Activated T-helper 9 cell treated with anti-CD3 and anti-CD28 coated beads, Interleukin-2, amount 50 U/mL, for 16 hours (primary cell): ENCODE measurements at regions not wholly inside any gene's neighbourhood (a gene's known extent, or its start where the extent isn't known, plus 50 kb on each side); places are given as distances from the start of the nearest gene placed in this dataset.

Source experiments
- DNase-seq: peaks from one replicate; pipeline ENCODE4 v3.0.0-alpha.2; 2020; ENCODE audit warnings: low read depth

- no peak for DNase-seq
These were observed 100.8 kb upstream of the CDH5 start for GRCh38 chr16:66265556-66266141.

DNA sequence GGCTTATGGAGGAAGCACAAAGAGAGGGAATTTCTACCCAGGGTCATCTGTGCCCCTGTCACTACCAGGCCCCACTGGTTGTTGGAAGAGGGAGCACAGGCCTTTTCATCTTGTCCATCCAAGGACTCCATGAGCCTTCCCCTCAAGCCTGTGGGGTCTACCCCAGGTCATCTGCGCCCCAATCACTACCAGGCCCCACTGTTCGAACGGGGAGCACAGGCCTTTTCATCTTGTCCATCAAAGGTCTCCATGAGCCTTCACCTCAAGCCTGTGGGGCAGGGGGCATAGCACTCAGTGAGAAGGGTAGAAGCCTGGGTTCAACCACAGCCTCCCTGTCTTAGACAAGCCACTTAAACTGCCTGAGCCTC is 101.5 kb upstream of the CDH5 start:
- DNase-seq, result no peak

GRCh38 chr16:66264311-66265047 is 102.0 kb upstream of the CDH5 start:
- DNase-seq, result no peak

DNA sequence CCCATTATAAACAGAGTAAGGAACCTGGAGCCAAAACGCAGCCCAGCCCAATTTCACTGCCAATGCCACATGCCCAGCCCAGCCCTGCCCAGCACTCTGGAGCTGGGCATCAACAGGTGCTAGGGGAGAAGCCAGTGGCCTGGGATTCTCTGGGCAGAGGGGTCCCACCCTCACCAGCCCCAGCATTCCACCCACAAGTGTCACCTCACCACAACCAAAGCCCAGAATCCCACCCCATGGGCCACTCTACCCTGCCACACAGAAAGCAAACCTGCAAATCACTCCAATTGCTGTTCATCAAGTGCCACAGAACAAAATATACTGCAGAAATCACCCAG is 102.5 kb upstream of the CDH5 start:
- no peak for DNase-seq

GRCh38 chr16:66263168-66263972 is 103.1 kb upstream of the CDH5 start:
- no peak for DNase-seq

GRCh38 chr16:66262253-66263167 is 104.0 kb upstream of the CDH5 start:
- no peak for DNase-seq

DNA sequence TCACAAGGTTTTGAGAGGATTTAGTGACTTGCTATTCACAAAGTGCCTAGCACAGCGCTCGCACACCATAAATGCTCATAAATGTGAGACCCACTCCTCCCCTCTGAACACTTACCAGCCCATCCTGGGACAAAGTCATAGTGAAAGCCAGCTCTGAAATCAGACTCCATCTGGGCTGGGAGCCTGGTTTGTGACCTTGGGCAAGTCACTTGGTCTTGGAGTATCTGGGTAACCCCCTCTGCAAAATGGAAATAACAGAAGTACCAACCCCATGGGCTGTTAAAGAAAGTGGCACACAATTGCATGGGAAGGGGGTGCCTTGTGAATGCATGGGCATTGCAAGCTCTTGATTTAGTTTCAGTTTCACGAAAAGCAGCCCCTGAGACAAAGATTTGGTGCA is 104.7 kb upstream of the CDH5 start:
- no peak for DNase-seq

DNA sequence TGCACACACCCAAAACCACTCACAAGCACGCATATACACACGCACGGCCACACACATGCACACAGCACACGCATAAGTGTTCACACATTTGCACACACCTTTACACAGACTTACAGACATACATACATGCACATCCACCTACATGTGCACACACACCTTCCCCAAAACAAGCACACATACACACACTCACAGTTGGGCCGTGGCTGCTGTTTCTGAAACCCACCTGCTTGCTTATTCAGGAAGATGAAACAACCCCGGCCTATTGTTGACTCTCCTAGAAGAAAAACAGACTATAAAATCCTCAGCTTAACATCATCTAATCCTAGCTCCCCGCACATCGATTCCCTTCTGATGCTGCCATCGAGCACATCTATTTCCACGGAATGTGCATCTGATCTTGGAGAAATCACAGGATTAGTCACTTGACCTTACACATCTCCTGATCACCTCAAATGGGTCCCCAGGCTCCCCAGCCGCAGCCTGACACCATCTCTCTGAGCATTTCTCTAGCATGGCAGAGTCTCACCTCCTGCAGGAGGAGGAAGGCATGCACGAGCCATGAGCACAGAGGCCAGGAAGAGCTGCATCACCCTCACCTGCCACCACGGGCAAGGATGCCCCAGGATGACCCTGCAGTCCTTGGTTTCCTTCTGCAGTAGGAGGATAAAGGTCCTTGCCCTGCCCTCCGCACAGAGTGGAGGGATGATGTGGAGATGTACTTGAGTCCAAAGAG is 105.8 kb upstream of the CDH5 start:
- DNase-seq, result no peak

DNA sequence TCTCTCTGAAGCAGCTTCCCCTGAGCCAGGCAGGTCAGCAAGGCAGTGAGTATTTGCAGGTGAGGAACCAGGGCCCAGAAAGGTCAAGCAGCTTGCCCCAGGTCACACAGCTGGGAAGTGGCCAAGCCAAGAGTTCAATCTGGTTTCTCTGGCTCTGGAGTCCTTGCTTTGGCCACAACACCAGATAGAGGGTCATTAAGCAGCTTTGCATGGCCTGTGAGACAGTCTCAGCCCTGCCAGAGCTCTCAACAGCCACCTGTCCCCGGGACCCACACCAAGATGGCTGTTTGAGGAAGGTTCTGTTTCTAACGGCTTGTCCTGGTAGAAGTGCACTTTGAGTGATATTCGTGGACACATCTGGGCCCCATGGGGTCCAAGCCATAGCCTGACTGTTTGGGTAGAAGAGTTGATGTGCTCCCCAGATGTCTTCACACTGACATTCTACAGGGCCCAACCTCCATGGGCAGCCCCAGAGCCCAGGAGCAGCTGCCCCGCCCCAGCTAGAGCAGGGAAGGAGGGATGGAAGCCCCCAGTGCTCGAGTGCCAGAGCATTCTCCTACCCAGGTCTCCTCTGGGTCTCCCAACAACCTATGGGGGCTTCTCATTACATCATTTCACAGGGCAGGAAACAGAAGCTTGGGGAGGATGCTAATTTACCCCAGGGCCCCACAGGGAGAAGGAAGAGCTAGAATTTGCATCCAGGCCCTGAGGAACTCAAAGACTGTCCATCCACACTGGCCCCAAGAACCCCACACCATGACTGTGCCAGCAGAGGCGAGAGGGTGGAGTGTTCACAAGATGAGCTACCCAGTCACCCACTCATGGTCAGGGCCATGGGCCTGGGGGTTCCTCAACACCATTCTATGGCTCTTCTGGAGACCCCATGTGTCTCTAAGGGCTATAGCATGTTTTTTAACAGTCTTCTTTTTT is 107.3 kb upstream of the CDH5 start:
- DNase-seq, result no peak

GRCh38 chr16:66256919-66257318 is 109.6 kb upstream of the CDH5 start:
- DNase-seq, result no peak

DNA sequence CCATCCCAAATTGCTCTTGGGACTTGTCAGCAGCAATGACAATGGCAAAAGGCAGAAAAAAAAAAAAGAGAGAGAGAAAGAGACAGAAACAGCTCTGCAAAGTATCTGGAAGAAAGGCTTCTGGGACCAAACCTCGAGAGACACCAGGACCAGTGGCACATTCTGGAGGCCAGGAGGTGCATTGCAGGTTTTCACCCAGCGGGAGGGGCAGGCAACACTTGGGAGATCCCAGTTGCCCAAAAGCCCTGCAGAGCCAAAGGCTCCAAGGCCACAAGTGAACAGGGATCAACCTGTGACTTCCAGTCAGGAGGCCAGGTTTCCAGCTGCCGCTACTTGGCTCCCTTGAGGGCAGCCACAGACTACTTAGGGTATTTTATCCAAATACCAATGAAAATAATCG is 110.8 kb upstream of the CDH5 start:
- no peak for DNase-seq

DNA sequence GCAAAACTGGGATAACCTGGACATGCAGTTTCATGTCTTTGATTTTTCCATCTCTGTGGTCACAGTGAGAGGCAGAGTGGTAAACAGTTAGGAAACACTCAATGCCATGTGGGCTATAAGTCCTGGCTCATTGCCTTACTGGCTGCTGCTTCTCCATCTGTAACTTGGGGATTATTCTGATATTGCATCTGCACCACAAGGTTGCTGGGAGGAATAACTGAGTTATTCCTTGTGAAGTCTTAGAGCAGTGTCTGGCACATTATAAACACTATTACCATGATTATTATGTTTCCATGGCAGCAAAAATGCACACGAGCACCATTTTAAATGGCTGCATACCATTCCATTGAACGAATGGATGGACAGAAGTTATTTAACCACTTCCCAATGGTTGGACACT is 111.7 kb upstream of the CDH5 start:
- DNase-seq, result no peak

DNA sequence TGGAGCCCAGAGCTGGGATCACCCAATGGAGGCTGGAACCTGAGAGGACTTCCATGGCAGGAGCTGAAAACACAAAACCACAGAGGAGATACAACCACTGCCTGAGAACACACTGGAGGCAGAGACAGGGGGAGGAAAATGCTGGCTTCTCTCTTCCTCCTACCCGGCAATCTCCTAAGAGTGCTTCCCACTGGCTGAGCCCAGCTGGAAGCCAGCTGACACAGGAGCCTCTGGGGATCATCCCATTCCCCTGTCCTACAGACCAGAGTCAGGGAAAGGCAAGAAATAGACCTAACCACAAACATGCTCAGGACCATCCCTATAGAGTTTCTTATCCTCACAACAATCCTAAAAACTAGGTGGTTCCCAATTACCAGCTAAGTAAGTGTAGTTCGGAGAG is 112.4 kb upstream of the CDH5 start:
- no peak for DNase-seq

DNA sequence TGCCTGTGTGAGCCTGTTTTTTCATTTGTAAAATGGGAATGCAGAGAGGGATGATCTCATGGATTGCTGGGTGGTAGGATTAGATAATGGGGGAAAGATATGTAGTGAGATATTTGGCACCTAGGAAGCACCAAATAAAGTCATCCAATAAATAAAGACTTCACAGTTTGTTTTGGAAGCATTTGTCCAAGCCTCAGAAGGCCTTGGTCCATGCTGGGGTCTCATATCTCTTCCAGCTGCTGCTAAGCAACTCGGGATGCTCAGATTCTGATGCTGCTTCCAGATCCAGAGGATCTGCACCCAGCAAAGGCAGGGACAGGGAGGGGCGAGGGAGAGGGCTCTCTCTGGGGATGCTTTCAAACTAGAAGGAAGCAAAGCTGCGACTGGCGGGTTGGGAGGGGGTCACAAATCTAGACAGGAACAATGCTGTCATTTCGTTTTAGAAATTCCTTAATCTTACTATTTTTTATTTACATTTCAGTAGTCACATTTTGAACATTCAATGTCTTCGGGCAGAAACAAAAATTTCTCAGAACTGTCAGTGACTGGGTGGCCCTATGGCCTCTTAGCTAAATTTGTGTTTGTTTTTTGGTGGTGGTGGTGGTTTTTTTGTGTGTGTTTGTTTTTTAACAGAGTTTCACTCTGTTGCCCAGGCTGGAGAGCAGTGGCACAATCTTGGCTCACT is 114.9 kb upstream of the CDH5 start:
- DNase-seq, result no peak

- DNase-seq, result no peak
These were observed 115.6 kb upstream of the CDH5 start for GRCh38 chr16:66250686-66251431.

GRCh38 chr16:66247516-66248481 is 118.7 kb upstream of the CDH5 start:
- DNase-seq, result no peak

DNA sequence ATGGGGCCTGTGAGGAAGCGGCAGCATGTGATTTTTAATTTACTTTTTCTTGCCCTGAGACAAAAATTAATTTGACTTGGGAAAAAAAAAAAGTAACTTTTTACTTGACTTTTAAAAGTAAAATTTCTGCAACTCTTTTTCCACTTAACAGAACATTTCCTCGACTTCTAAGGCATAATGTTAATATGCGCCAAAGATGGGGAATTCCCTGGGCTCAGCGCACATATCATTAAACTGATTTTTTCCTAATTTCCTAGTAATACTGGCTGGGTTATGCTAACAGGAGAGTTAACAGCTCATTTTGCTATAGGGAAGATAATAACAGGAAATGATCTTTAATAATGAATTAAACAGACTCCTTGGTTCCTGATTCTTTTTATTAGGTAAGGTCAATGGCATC is 120.6 kb upstream of the CDH5 start:
- DNase-seq, result no peak

GRCh38 chr16:66245072-66245471 is 121.4 kb upstream of the CDH5 start:
- DNase-seq, result no peak
